Large intestine (tissue), 3 donors: ENCODE measurements at regions not wholly inside any gene's neighbourhood (a gene's known extent, or its start where the extent isn't known, plus 50 kb on each side); places are given as distances from the start of the nearest gene placed in this dataset.

Experiments
- DNase-seq, 2 donors: peaks; one replicate each; pipeline versions ENCODE4 v3.0.0 to v3.0.0-alpha.2; 2013
- H3K27ac ChIP-seq: one replicate; pipeline ENCODE4 v1.5.1; 2013; ENCODE audit warnings: low read length
- H3K27me3 ChIP-seq: 2 replicates; pipeline ENCODE4 v1.6.1; 2013; ENCODE audit warnings: low read length; ENCODE audit not compliant: control insufficient read depth, insufficient read depth
- H3K36me3 ChIP-seq: 2 replicates; pipeline ENCODE4 v1.6.1; 2013; ENCODE audit warnings: low read length; ENCODE audit not compliant: control insufficient read depth, insufficient read depth
- H3K4me1 ChIP-seq: one replicate; pipeline ENCODE4 v1.6.1; 2013; ENCODE audit warnings: low read length; ENCODE audit not compliant: control insufficient read depth, insufficient read depth
- H3K4me3 ChIP-seq: one replicate; pipeline ENCODE4 v1.5.1; 2013; ENCODE audit warnings: low read length
- H3K9me3 ChIP-seq: one replicate; pipeline ENCODE4 v1.6.1; 2013; ENCODE audit warnings: mild to moderate bottlenecking, low read depth, low read length, moderate library complexity; ENCODE audit not compliant: control insufficient read depth
- WGBS: methylation state at CpG from one replicate; pipeline ENCODE4 v1.1.5; 2013; ENCODE audit warnings: low lambda C conversion rate; ENCODE audit not compliant: insufficient coverage; 5-methylcytosine and 5-hydroxymethylcytosine counted together

DNA sequence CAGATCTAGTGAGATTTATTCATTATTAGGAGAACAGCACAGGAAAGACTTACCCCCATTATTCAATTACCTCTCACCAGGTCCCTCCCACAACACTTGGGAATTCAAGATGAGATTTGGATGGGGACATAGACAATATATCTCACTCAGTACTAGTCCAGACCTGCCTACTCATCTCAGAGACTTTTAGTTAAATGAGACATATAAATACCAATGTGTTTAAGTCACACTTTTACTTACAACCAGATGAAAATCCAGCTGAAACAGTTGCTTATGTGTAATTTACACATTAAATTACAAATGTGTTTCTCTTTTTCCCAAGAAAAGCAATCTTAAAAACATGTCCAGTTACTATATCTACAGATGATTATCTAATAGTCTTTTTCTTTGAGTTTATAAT, 1145.6 kb downstream of the KCNT2 start:
- Histone ChIP-seq H3K4me1 (no peaks in the 10 kb centered on the region), H3K36me3 (no peaks in the 10 kb centered on the region), H3K4me3 (no peak overlapping the region), H3K27ac (no peak overlapping the region), H3K27me3 (no peaks in the 10 kb centered on the region), H3K9me3 (no peaks in the 10 kb centered on the region)
- no peak for DNase-seq

DNA sequence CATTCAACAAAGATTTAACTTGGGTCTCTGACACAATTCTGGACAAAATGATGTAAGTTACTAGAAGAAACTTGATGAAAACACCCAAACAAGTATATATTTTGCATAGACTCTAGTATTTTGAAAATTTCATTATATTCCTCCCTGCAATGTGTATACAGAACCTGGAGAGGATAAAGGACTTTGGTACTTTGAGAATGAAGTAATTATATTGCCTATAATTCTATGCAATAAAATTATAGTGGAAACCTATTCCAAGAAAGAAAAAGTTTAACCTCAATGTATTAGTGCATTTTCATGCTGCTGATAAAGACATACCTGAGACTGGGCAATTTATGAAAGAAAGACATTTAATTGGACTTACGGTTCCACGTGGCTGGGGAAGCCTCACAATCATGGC, 1146.1 kb downstream of the KCNT2 start:
- WGBS: no CpG with 5 or more reads among the region's 2 CpGs
- H3K36me3 ChIP-seq: no peaks in the 10 kb centered on the region
- no peaks in the 10 kb centered on the region for H3K9me3 ChIP-seq
- H3K4me3 ChIP-seq: no peak overlapping the region
- no peak overlapping the region for H3K27ac ChIP-seq
- no peak for DNase-seq
- H3K27me3 ChIP-seq: no peaks in the 10 kb centered on the region
- no peaks in the 10 kb centered on the region for H3K4me1 ChIP-seq

DNA sequence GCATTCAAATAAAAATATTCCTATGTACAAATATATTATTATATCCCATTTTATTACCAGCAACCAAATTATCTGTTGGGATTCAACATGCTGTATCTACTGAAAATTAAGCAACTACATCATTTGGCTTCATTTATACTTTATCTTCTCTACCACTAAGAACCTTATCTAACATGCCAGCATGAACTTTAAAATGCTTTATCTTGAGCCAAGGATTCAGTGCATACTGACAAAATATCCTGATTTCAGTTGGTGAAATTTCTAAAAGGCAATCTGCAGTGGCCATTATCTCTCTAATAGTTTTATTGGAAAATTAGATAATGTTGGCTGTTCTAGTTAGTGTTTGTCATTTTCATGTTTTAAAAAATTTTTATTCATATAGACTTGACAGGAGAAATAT, 1149.9 kb downstream of the KCNT2 start:
- Histone ChIP-seq H3K9me3 (no peaks in the 10 kb centered on the region), H3K4me1 (no peaks in the 10 kb centered on the region), H3K36me3 (no peaks in the 10 kb centered on the region), H3K27ac (no peak overlapping the region), H3K27me3 (no peaks in the 10 kb centered on the region), H3K4me3 (no peak overlapping the region)
- DNase-seq: no peak

DNA sequence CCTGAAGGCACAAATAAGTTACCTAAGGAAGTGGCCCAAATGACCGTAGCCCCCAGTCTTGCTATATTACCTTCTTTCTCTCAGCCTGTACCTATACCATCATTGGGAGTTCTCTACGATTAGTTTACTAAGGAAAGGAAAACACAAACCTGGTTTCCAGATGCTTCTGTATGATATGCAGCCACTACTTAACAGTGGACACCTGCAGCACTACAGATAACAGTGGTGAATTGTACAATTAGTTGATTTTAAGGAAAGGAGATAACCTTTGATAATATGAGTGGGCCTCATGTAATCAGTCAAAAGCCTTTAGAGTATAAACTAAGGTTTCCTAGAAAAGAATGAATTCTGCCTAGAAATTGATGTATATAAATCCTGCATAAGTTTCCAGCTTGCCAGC, 1157.4 kb downstream of the KCNT2 start:
- WGBS: no CpG with 5 or more reads among the region's 2 CpGs
- Histone ChIP-seq H3K36me3 (no peaks in the 10 kb centered on the region), H3K27me3 (no peaks in the 10 kb centered on the region), H3K4me3 (no peak overlapping the region), H3K4me1 (no peaks in the 10 kb centered on the region), H3K9me3 (no peaks in the 10 kb centered on the region), H3K27ac (no peak overlapping the region)
- no peak for DNase-seq

DNA sequence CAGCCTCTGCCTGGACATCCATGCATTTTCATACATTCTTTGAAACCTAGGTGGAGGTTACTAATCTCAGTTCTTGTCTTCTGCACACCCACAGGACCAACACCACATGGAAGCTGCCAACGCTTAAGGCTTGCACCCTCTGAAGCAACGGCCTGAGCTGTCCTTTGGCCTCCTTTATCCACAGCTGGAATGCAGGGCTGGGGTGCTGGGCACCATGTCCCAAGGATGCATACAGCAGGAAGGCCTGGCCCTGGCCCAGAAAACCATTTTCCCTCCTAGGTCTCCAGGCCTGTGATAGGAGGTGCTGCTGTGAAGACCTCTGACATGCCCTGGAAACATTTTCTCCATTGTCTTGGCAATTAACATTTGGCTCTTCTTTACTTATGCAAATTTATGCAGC, 1168.6 kb downstream of the KCNT2 start:
- Histone ChIP-seq H3K4me1 (no peaks in the 10 kb centered on the region), H3K4me3 (no peak overlapping the region), H3K9me3 (no peaks in the 10 kb centered on the region), H3K27me3 (no peaks in the 10 kb centered on the region), H3K27ac (no peak overlapping the region), H3K36me3 (no peaks in the 10 kb centered on the region)
- WGBS: no CpG with 5 or more reads among the region's 2 CpGs
- DNase-seq: no peak

DNA sequence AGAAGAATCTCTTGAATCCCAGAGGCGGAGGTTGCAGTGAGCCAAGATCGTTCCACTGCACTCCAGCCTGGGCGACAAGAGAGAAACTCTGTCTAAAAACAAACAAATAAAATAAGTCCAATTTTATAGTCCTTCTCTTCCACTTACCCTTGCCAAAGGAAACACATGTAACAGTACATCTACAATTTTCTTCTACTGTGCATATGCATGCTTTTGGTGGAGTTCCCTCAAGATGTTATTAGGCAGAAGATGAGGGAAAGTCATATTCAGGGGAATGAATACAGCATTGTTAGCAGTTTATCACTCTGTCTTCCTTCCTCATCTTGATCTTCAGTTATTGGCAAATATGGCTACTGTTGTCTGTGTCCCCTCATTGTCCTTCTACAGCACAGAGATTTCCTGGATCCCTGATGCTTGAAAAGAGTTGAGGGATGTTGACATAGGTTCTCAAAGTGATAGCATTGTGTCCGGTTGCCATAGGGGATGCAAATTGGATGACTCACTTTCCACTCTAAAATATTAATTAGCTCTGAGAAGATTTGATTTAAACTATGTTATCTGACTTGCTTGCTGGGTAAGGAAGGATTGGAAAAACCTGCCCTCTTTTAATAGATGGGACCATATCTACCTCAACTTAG, 1173.6 kb downstream of the KCNT2 start:
- Histone ChIP-seq H3K27ac (no peak overlapping the region), H3K27me3 (no peaks in the 10 kb centered on the region), H3K4me1 (no peaks in the 10 kb centered on the region), H3K9me3 (no peaks in the 10 kb centered on the region), H3K36me3 (no peaks in the 10 kb centered on the region), H3K4me3 (no peak overlapping the region)
- no CpG with 5 or more reads among the region's 4 CpGs for WGBS
- DNase-seq: no peak

DNA sequence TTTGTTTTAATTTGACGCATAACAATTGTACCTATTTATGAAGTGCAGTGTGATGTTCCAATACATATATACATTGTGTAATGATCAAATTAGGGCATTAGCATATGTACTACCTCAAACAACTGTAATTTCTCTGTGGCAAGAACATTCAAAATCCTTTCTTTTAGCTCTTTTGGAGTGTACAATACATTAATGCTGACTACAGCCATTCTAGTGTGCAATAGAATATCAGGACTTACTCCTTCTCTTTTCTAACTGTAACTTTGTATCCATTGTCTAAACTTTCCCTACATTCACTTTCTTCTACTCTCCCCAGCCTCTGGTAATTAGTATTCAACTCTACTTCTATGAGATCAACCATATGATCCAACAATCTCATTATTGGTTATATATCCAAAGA, 1177.4 kb downstream of the KCNT2 start:
- DNase-seq: no peak
- H3K4me3 ChIP-seq: no peak overlapping the region
- H3K27me3 ChIP-seq: no peaks in the 10 kb centered on the region
- no peaks in the 10 kb centered on the region for H3K36me3 ChIP-seq
- H3K9me3 ChIP-seq: no peaks in the 10 kb centered on the region
- 71% methylated on average over 1 of the region's 1 CpG for WGBS
- H3K4me1 ChIP-seq: no peaks in the 10 kb centered on the region
- H3K27ac ChIP-seq: no peak overlapping the region

DNA sequence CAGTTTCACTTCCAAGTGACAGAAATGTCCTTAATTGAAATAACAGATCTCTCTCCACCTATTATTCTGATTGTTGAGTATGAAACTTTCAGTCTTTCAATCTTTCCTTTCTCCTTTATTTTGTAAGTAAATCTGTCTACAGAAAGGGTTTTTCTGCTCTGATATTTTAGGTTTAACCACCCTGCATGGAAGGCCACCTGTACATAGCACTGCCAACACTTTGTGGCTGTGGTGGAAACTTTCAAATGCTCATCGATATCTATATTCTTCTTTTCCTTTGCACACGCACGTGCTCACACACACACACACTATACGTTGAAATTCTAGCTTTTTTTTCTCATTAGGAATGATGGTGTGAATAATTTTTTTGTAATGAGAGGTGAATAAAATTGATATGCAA, 1179.3 kb downstream of the KCNT2 start:
- Histone ChIP-seq H3K9me3 (no peaks in the 10 kb centered on the region), H3K36me3 (no peaks in the 10 kb centered on the region), H3K4me3 (no peak overlapping the region), H3K4me1 (no peaks in the 10 kb centered on the region), H3K27me3 (no peaks in the 10 kb centered on the region), H3K27ac (no peak overlapping the region)
- 100% methylated on average over 1 of the region's 4 CpGs for WGBS
- no peak for DNase-seq

DNA sequence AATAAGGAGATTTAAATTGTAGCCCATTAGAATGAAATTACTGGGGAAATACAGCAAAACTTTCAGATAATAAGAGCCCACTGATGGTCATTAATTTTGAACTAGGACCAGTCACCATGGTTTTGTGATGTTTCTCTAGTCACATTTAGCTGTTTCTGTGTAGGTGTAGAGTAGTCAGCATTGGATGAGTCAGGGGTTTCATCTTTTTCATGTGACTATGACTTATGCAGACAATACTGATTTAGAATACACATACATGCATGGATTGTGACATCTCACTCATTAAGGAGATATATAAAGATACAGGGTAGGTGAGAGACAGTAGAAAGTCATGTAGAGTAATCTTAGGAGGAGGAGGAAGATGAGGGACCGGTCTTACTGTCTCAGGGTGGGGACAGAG, 1192.7 kb downstream of the KCNT2 start:
- Histone ChIP-seq H3K27me3 (no peaks in the 10 kb centered on the region), H3K36me3 (no peaks in the 10 kb centered on the region), H3K9me3 (no peaks in the 10 kb centered on the region), H3K4me3 (no peak overlapping the region), H3K27ac (no peak overlapping the region), H3K4me1 (no peaks in the 10 kb centered on the region)
- DNase-seq: no peak
- WGBS: no CpG with 5 or more reads among the region's 1 CpG

DNA sequence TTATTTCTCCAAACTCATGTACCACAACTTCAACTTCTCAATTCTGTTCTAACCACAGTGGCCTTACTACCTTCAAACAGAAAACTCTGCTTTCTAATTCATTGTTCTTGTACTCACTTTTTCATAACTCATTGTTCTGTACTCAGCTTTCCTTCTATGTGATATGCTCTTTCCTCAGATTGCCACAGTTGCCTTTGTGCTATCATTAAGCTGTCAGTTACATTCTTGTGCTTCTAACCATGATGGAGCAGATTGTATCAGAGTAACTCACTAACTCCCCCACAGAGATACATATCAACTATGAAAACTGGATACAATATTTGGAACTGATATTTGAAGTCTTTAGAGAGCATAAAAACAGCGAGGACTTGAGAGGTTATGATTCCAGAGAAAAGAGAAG, 1213.7 kb downstream of the KCNT2 start:
- H3K36me3 ChIP-seq: no peaks in the 10 kb centered on the region
- no peak overlapping the region for H3K27ac ChIP-seq
- no CpG with 5 or more reads among the region's 1 CpG for WGBS
- no peaks in the 10 kb centered on the region for H3K4me1 ChIP-seq
- H3K4me3 ChIP-seq: no peak overlapping the region
- H3K9me3 ChIP-seq: no peaks in the 10 kb centered on the region
- no peak for DNase-seq
- H3K27me3 ChIP-seq: no peaks in the 10 kb centered on the region

DNA sequence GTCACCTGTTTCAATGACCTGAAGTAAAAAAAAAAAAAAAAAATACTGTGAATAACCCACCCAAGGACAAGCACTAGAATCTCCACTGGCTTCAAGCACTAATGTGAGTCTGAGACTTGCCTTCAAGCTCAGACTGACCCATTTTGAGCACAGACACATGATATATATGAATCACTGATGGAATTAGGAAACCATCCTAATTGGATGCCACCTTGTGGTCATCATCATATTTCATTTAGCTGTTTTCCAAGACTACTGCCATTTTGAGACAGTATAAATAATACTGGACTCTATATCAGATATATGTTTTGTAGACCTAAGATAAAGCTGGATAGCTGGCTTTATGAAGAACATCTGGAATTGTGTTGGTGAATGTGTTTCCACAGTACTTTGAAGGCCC, 1232.0 kb downstream of the KCNT2 start:
- Histone ChIP-seq H3K27ac (no peak overlapping the region), H3K27me3 (no peaks in the 10 kb centered on the region), H3K9me3 (no peaks in the 10 kb centered on the region), H3K36me3 (no peaks in the 10 kb centered on the region), H3K4me1 (no peaks in the 10 kb centered on the region), H3K4me3 (no peak overlapping the region)
- no peak for DNase-seq
